RPMI7951 (cell line): ENCODE measurements at regions not wholly inside any gene's neighbourhood (a gene's known extent, or its start where the extent isn't known, plus 50 kb on each side); places are given as distances from the start of the nearest gene placed in this dataset.
"Not testable (repeated sequence)": the region's sequence is repeated elsewhere in the genome, so short reads cannot be mapped to it uniquely, and the experiment has no call there.

Experiments used
- DNase-seq: peaks from one replicate; pipeline ENCODE4 v3.0.0-alpha.2; 2012; ENCODE audit warnings: low read depth

GRCh38 chr5:158061451-158061850, 202.5 kb upstream of the CLINT1 start:
- DNase-seq, result no peak

GRCh38 chr5:158060212-158060611, 201.3 kb upstream of the CLINT1 start:
- no peak for DNase-seq

- DNase-seq, result no peak
These were observed 199.5 kb upstream of the CLINT1 start for GRCh38 chr5:158058208-158059120.

DNA sequence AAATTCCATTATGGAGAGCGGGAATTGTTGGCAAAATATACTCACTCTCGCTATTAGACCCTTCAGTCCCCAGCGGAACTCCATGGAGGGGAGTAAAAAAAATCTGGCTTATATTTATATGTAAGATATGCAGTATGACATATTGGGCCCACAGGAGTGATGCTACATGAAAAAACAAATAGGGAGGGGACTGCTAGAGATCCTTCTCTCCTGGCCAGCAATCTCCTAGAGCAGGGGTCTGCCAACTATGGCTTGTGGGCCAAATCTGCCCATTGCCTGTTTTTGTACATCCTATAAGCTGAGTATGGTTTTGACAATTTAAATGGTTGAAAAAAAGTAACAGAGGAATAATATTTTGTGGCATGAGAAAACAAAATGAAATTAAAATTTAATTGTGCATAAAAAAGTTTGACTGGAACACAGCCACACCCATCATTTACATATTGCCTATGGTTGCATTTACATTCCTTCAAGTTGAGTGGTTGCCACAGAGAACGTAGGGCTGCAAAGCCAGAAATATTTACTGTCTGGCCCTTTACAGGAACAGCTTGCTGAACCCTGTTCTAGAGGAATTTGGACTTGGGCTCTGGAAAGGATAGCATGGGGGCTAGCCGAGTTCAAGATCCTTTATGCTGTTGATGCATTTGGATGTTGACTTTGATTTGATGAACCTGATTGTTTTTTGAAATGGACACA, 197.3 kb upstream of the CLINT1 start:
- no peak for DNase-seq

GRCh38 chr5:158055111-158055501, 196.2 kb upstream of the CLINT1 start:
- DNase-seq, result no peak

- no peak for DNase-seq
These were observed 195.5 kb upstream of the CLINT1 start for GRCh38 chr5:158054223-158055110.

DNA sequence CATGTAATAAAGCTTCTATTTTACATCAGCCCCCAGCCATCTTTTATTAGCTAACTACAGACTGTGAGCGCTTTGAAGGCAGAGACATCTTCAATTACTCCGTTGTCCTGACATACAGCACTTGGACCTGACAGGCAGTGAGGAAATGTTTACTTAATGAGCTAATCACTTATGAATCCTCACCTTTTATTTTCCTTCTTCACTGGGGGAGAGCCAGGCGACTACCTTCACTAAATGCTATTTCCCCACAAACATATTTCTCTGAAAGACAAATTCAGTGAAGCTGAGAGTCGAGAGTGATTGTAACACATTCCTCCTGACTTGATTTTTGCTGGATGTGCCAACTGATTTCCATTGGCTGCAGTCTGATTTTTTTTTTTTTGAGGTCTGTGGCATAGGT, 192.1 kb upstream of the CLINT1 start:
- DNase-seq, result no peak

GRCh38 chr5:158050421-158050820, 191.5 kb upstream of the CLINT1 start:
- no peak for DNase-seq

GRCh38 chr5:158049459-158049858, 190.5 kb upstream of the CLINT1 start:
- DNase-seq, result no peak

GRCh38 chr5:158045696-158046095, 186.8 kb upstream of the CLINT1 start:
- no peak for DNase-seq

GRCh38 chr5:158039911-158040347, 181.0 kb upstream of the CLINT1 start:
- no peak for DNase-seq

GRCh38 chr5:158039441-158039840, 180.5 kb upstream of the CLINT1 start:
- no peak for DNase-seq

GRCh38 chr5:158036983-158037595, 178.1 kb upstream of the CLINT1 start:
- DNase-seq, result not testable (repeated sequence)

GRCh38 chr5:158034586-158034985, 175.6 kb upstream of the CLINT1 start:
- not testable (repeated sequence) for DNase-seq

DNA sequence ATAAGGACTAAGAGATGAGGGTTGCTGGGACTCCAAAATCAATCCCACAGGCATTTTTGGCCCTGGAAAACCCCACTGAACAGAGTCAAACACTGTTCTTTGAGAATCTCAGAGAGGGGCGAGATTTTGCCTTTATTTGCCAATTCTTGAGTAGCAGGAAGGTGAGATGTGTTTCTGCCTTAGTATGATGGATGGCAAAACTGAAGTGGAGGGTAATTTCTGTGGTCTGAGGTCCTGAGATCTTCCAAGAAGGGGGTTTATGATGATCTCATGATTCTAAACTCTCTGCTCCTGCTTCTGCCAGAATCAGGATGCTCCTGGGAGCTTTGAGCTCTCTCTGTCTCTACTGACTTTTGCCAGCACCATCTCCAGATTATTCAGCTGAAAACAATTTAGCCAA, 174.8 kb upstream of the CLINT1 start:
- no peak for DNase-seq

DNA sequence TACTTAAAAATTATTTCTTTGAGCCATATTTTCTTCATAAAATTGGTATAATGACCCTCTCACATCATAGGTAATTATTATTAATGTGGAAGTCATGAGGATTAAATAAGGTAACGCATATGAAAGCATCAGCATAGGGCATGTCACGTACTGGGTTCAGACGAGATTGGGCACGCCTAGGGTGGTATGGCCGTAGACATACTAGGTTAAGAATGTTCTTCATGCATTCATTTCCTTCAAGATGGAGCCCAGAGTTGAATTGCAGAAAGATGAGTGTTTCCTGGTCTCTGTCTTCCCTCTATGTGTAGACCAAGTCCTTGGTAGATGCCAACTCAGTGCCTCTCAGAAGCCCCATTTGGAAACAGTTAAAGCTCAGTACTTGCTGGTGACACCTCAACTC, 174.1 kb upstream of the CLINT1 start:
- DNase-seq, result no peak

DNA sequence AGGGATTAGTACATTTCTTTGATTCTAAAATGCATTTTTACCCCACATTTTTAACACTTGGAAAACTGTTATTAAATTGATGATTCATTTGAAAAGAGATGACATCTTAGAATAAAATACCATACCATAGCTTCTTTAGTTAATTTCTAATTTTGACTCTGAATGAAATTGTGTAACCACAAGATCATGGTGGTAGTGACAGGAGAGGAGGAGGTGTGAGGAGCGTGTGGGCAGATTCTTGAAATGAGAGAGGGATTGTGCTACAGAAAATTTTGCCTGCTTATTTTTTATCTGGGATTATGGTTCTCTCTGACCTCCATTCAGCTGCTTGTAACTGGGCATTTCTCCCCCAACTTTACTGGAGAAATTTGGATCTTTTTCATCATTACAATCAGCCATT, 173.3 kb upstream of the CLINT1 start:
- DNase-seq, result no peak

- DNase-seq, result no peak
These were observed 169.1 kb upstream of the CLINT1 start for GRCh38 chr5:158027806-158028775.

DNA sequence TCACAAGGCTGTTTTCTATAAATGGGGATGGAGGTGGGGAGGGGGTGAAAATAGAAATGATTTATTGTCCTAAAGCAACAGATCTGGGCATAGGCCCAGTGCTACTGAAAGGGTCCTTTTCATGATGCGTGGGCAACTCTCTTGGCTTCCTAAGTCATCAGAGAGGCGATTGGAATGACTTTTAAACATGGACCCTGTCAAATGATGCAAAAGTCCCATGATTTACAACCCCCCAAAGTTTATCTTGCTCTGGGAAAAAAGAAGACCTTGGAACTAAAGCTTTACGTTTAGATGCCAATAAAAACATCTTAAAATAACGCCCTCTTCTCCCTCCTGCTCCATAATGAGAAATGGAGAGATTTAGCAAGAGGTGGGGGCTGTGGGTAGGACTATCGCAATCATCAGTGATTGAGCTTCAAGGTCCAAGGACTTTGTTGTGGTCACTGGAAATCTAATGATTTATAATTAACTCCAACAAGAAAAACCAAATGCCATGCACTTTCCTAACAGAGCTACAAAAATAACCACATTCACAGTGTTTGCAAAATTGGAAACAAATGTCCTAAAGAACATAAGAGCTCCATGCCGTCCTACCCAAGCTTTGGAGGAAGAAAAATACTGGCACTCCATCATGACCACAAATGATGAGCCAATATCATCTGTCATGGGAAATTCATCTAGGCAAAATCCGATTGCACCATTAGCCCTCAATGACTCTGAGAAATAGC, 167.5 kb upstream of the CLINT1 start:
- peak; percentile 25 for DNase-seq

DNA sequence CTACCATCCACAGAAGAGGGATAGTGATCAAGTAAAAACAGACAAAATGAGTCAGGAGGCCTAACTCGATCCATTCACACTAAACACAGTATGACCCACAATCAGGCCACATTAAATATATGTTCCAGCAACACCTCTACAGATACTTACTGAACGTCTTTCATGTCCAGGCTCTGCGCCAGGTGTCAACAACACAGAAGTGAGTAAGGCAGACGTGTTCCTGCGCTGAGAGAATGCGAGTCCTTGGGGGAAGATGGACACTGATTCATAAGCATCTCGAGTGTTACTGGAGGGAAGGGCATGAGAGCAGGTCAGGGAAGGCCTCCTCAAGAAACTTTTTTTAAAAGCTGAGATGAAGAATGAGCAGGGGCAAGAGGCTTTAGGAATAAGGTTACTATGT, 164.3 kb upstream of the CLINT1 start:
- no peak for DNase-seq
